GM23338 (cell line): ENCODE measurements at regions not wholly inside any gene's neighbourhood (a gene's known extent, or its start where the extent isn't known, plus 50 kb on each side); places are given as distances from the start of the nearest gene placed in this dataset.
A peak's percentile ranks its signal among the peaks of the same experiment; 100 is the strongest.

Experiments used
- ATAC-seq: fragments of 200-7000 bp; cut with Tn5 transposase; 3 replicates; pipeline ENCODE4 v1.9.1; 2020
- DNase-seq: peaks from one replicate; pipeline ENCODE4 v3.0.0-alpha.2; 2015; ENCODE audit warnings: low spot score
- H2AFZ ChIP-seq: fragments of 200-600 bp; sonication (generic); 2 replicates; pipeline ENCODE4 v1.8.0; 2016; ENCODE audit warnings: antibody characterized with exemption, mild to moderate bottlenecking, moderate library complexity
- H3F3A ChIP-seq: fragments of 200-600 bp; sonication (generic); replicated peaks from 2 replicates; pipeline ENCODE4 v1.8.0; 2017; ENCODE audit warnings: antibody characterized with exemption, mixed run types, low read depth
- H3K27ac ChIP-seq: fragments of 200-600 bp; sonication (generic); 2 replicates; pipeline ENCODE4 v1.6.1; 2016; ENCODE audit warnings: low read depth
- H3K27me3 ChIP-seq: fragments of 200-600 bp; sonication (generic); 2 replicates; pipeline ENCODE4 v1.8.0; 2016; ENCODE audit warnings: mild to moderate bottlenecking, mixed run types, moderate library complexity; ENCODE audit not compliant: insufficient read depth
- H3K36me3 ChIP-seq: fragments of 200-600 bp; sonication (generic); 2 replicates; pipeline ENCODE4 v1.8.0; 2016; ENCODE audit warnings: mild to moderate bottlenecking; ENCODE audit not compliant: insufficient read depth
- H3K4me1 ChIP-seq: fragments of 200-600 bp; sonication (generic); 2 replicates; pipeline ENCODE4 v1.8.0; 2016; ENCODE audit warnings: mild to moderate bottlenecking, moderate library complexity; ENCODE audit not compliant: insufficient read depth
- H3K4me2 ChIP-seq: fragments of 200-600 bp; sonication (generic); 2 replicates; pipeline ENCODE4 v1.7.1; 2017; ENCODE audit warnings: mixed run types
- H3K4me3 ChIP-seq: fragments of 200-600 bp; sonication (generic); 2 replicates; pipeline ENCODE4 v1.6.1; 2016; ENCODE audit warnings: mixed run types
- H3K79me2 ChIP-seq: fragments of 200-600 bp; sonication (generic); replicated peaks from 2 replicates; pipeline ENCODE4 v1.8.0; 2017; ENCODE audit warnings: mild to moderate bottlenecking; ENCODE audit not compliant: insufficient read depth
- H3K9me2 ChIP-seq: fragments of 200-600 bp; sonication (generic); 2 replicates; pipeline ENCODE4 v1.8.0; 2017; ENCODE audit not compliant: insufficient read depth
- H4K20me1 ChIP-seq: fragments of 200-600 bp; sonication (generic); replicated peaks from 2 replicates; pipeline ENCODE4 v1.8.0; 2017; ENCODE audit warnings: mild to moderate bottlenecking; ENCODE audit not compliant: insufficient read depth
- H3K27ac Mint-ChIP-seq: 2 replicates; pipeline ENCODE4 v1.8.0; 2020; ENCODE audit warnings: inconsistent platforms, mild to moderate bottlenecking, moderate library complexity, mixed read lengths
- H3K27me3 Mint-ChIP-seq: 3 replicates; pipeline ENCODE4 v1.8.0; 2022; ENCODE audit warnings: low read depth, mild to moderate bottlenecking, moderate library complexity, mixed read lengths, inconsistent platforms; ENCODE audit not compliant: insufficient read depth, poor library complexity
- H3K36me3 Mint-ChIP-seq: 3 replicates; pipeline ENCODE4 v1.8.0; 2021; ENCODE audit warnings: low read depth, mild to moderate bottlenecking, inconsistent platforms, moderate library complexity, mixed read lengths
- H3K4me1 Mint-ChIP-seq: 3 replicates; pipeline ENCODE4 v1.8.0; 2020; ENCODE audit warnings: mild to moderate bottlenecking, inconsistent platforms, mixed read lengths
- H3K4me3 Mint-ChIP-seq: 3 replicates; pipeline ENCODE4 v1.8.0; 2021; ENCODE audit warnings: moderate library complexity, mild to moderate bottlenecking, inconsistent platforms, mixed read lengths
- H3K9me3 Mint-ChIP-seq: 3 replicates; pipeline ENCODE4 v1.8.0; 2020; ENCODE audit warnings: moderate library complexity, mild to moderate bottlenecking, inconsistent platforms, mixed read lengths
- CREB1 ChIP-seq: fragments of 250-450 bp; sonication (Bioruptor Pico); IDR thresholded peaks from 2 replicates; pipeline ENCODE4 v1.5.0; 2020; ENCODE audit warnings: low read depth, mild to moderate bottlenecking, moderate library complexity
- ETS1 ChIP-seq: IDR thresholded peaks from 2 replicates; pipeline ENCODE4 v1.6.1; 2016; ENCODE audit warnings: antibody characterized with exemption
- EZH2 ChIP-seq: fragments of 200-600 bp; sonication (generic); IDR thresholded peaks from one replicate; pipeline ENCODE4 v1.8.0; 2017; ENCODE audit warnings: antibody characterized with exemption, mild to moderate bottlenecking, low read depth; ENCODE audit not compliant: unreplicated experiment
- EZH2phosphoT487 ChIP-seq: fragments of 200-600 bp; sonication (generic); IDR thresholded peaks from one replicate; pipeline ENCODE4 v1.8.1; 2018; ENCODE audit warnings: antibody characterized with exemption; ENCODE audit not compliant: unreplicated experiment
- JUNB ChIP-seq: IDR thresholded peaks from one replicate; pipeline ENCODE4 v1.6.1; 2016; ENCODE audit warnings: antibody characterized with exemption; ENCODE audit not compliant: unreplicated experiment
- NANOG ChIP-seq: IDR thresholded peaks from 2 replicates; pipeline ENCODE4 v1.6.1; 2016; ENCODE audit warnings: antibody characterized with exemption, borderline replicate concordance
- POLR2AphosphoS5 ChIP-seq: IDR thresholded peaks from 2 replicates; pipeline ENCODE4 v1.6.1; 2016; ENCODE audit warnings: antibody characterized with exemption, low read depth
- REST ChIP-seq: IDR thresholded peaks from one replicate; pipeline ENCODE4 v1.6.1; 2018; ENCODE audit warnings: antibody characterized with exemption; ENCODE audit not compliant: unreplicated experiment
- STAT1 ChIP-seq: IDR thresholded peaks from one replicate; pipeline ENCODE4 v1.6.1; 2016; ENCODE audit warnings: antibody characterized with exemption; ENCODE audit not compliant: unreplicated experiment
- ZNF114 ChIP-seq: fragments of 250-450 bp; sonication (Bioruptor Pico); IDR thresholded peaks from 2 replicates; pipeline ENCODE4 v1.5.0; 2020; ENCODE audit warnings: mild to moderate bottlenecking, moderate library complexity
- ZNF331 ChIP-seq: fragments of 250-450 bp; sonication (Bioruptor Pico); IDR thresholded peaks from 2 replicates; pipeline ENCODE4 v1.5.0; 2020; ENCODE audit warnings: low read depth, mild to moderate bottlenecking, moderate library complexity
- TF ChIP-seq, protein P1 (sequence below): fragments of 250-450 bp; sonication (Bioruptor Pico); IDR thresholded peaks from 2 replicates; pipeline ENCODE4 v1.5.0; 2020; ENCODE audit warnings: mild to moderate bottlenecking, moderate library complexity

DNA sequence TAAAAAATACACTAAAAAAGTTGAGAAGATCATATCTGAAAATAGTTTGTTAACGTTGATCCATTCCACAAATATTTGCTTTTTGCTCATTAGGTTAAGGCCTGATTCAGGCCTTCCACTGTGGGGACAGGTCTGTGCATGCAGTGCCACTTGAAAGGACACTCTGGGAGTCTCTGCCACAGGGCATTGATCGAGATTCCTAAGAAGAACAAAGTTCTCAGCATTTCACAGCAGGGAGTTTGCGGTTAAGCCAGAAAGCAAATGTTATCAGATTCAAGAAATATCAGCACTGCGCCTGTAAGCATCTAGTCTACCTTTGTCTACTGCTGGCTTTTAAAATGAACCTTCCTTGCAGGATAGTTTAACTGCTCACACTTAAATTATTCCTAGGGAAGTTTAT, 62.2 kb upstream of the TNIP3 start (continued):
- TF ChIP-seq JUNB, result no peak
- no peak for TF ChIP-seq STAT1
- no peak for TF ChIP-seq ETS1
- no peak for TF ChIP-seq POLR2AphosphoS5
- no peak for TF ChIP-seq NANOG
- TF ChIP-seq ZNF114 (CRISPR knock-in tag), result no peak
- no peak for TF ChIP-seq CREB1

GRCh38 chr4:121221608-121222007, 57.5 kb upstream of the TNIP3 start:
- H3K4me3 ChIP-seq, result no peak overlapping the region
- Mint-ChIP-seq H3K27me3 (no peaks in the 10 kb centered on the region), H3K36me3 (no peaks in the 10 kb centered on the region), H3K4me1 (no peaks in the 10 kb centered on the region; the same call in 2 of the 3 replicates), H3K9me3 (no peaks in the 10 kb centered on the region), H3K27ac (no peak overlapping the region), H3K4me3 (no peak overlapping the region)
- no peaks in the 10 kb centered on the region for H3F3A ChIP-seq
- ATAC-seq (no peak), DNase-seq (no peak)
- no peaks in the 10 kb centered on the region for H3K27me3 ChIP-seq
- no peaks in the 10 kb centered on the region for H3K4me1 ChIP-seq
- H3K79me2 ChIP-seq, result no peaks in the 10 kb centered on the region
- no peaks in the 10 kb centered on the region for H3K9me2 ChIP-seq
- no peak overlapping the region for H3K4me2 ChIP-seq
- H3K36me3 ChIP-seq, result no peaks in the 10 kb centered on the region
- H3K27ac ChIP-seq, result no peak overlapping the region
- H4K20me1 ChIP-seq, result no peaks in the 10 kb centered on the region
- peak overlapping the region; percentile 3; the same call in 1 of the 2 replicates for H2AFZ ChIP-seq
- no peak for TF ChIP-seq POLR2AphosphoS5
- TF ChIP-seq JUNB, result no peak
- no peak for TF ChIP-seq REST
- TF ChIP-seq ZNF331 (CRISPR knock-in tag), result no peak
- no peak for TF ChIP-seq CREB1
- TF ChIP-seq ZNF114 (CRISPR knock-in tag), result no peak
- TF ChIP-seq STAT1, result no peak
- TF ChIP-seq ETS1, result no peak
- no peak for TF ChIP-seq NANOG
- TF ChIP-seq EZH2phosphoT487, result no peak
- no peak for TF ChIP-seq EZH2
- TF ChIP-seq, protein P1, sequence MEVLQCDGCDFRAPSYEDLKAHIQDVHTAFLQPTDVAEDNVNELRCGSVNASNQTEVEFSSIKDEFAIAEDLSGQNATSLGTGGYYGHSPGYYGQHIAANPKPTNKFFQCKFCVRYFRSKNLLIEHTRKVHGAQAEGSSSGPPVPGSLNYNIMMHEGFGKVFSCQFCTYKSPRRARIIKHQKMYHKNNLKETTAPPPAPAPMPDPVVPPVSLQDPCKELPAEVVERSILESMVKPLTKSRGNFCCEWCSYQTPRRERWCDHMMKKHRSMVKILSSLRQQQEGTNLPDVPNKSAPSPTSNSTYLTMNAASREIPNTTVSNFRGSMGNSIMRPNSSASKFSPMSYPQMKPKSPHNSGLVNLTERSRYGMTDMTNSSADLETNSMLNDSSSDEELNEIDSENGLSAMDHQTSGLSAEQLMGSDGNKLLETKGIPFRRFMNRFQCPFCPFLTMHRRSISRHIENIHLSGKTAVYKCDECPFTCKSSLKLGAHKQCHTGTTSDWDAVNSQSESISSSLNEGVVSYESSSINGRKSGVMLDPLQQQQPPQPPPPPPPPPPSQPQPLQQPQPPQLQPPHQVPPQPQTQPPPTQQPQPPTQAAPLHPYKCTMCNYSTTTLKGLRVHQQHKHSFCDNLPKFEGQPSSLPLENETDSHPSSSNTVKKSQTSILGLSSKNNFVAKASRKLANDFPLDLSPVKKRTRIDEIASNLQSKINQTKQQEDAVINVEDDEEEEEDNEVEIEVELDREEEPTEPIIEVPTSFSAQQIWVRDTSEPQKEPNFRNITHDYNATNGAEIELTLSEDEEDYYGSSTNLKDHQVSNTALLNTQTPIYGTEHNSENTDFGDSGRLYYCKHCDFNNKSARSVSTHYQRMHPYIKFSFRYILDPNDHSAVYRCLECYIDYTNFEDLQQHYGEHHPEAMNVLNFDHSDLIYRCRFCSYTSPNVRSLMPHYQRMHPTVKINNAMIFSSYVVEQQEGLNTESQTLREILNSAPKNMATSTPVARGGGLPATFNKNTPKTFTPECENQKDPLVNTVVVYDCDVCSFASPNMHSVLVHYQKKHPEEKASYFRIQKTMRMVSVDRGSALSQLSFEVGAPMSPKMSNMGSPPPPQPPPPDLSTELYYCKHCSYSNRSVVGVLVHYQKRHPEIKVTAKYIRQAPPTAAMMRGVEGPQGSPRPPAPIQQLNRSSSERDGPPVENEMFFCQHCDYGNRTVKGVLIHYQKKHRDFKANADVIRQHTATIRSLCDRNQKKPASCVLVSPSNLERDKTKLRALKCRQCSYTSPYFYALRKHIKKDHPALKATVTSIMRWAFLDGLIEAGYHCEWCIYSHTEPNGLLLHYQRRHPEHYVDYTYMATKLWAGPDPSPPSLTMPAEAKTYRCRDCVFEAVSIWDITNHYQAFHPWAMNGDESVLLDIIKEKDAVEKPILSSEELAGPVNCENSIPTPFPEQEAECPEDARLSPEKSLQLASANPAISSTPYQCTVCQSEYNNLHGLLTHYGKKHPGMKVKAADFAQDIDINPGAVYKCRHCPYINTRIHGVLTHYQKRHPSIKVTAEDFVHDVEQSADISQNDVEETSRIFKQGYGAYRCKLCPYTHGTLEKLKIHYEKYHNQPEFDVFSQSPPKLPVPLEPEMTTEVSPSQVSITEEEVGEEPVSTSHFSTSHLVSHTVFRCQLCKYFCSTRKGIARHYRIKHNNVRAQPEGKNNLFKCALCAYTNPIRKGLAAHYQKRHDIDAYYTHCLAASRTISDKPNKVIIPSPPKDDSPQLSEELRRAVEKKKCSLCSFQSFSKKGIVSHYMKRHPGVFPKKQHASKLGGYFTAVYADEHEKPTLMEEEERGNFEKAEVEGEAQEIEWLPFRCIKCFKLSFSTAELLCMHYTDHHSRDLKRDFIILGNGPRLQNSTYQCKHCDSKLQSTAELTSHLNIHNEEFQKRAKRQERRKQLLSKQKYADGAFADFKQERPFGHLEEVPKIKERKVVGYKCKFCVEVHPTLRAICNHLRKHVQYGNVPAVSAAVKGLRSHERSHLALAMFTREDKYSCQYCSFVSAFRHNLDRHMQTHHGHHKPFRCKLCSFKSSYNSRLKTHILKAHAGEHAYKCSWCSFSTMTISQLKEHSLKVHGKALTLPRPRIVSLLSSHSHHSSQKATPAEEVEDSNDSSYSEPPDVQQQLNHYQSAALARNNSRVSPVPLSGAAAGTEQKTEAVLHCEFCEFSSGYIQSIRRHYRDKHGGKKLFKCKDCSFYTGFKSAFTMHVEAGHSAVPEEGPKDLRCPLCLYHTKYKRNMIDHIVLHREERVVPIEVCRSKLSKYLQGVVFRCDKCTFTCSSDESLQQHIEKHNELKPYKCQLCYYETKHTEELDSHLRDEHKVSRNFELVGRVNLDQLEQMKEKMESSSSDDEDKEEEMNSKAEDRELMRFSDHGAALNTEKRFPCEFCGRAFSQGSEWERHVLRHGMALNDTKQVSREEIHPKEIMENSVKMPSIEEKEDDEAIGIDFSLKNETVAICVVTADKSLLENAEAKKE (CRISPR knock-in tag), result no peak
